Body of pancreas (tissue), 4 donors: ENCODE measurements at regions not wholly inside any gene's neighbourhood (a gene's known extent, or its start where the extent isn't known, plus 50 kb on each side); places are given as distances from the start of the nearest gene placed in this dataset.

Experiments
- CTCF ChIP-seq, 7 experiments: fragments of 450-650 bp in 4 of 7; fragments of 200-600 bp in 3 of 7; sonication (generic) in 3 of 7; IDR thresholded peaks; one replicate each; pipeline ENCODE4 v1.5.1; 2016 to 2019; ENCODE audit warnings: antibody characterized with exemption in 7 of 7
- POLR2A ChIP-seq, 3 donors: fragments of 450-650 bp; IDR thresholded peaks; one replicate each; pipeline ENCODE4 v1.6.1; 2016; ENCODE audit warnings: antibody characterized with exemption in 3 of 3, mild to moderate bottlenecking in 2 of 3

DNA sequence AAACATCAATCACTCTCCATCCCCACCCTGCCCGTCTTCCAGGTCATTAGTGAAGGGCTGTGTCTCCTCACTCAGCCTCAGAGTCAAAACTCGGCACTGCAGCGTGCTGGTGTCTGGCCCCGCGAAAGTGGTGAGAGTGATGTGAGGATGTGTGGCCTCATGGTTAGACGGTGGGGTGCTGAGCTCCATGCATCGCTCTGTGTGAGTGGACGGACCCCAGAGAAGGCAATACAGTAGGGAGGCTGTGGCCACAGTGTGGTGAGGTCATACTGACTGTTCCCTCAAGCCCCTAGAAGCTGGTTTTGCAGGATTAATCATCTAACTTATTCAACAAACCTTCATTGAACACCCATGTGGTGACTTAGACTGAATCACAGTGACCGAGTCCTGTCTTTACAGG is 329.9 kb upstream of the AJAP1 start:
- no peak for TF ChIP-seq CTCF (IDR thresholded peaks at IDR 0.05)
- no peak for TF ChIP-seq POLR2A (IDR thresholded peaks at IDR 0.05)
